ENCODE measurements at regions not wholly inside any gene's neighbourhood (a gene's known extent, or its start where the extent isn't known, plus 50 kb on each side); places are given as distances from the start of the nearest gene placed in this dataset.

DNA sequence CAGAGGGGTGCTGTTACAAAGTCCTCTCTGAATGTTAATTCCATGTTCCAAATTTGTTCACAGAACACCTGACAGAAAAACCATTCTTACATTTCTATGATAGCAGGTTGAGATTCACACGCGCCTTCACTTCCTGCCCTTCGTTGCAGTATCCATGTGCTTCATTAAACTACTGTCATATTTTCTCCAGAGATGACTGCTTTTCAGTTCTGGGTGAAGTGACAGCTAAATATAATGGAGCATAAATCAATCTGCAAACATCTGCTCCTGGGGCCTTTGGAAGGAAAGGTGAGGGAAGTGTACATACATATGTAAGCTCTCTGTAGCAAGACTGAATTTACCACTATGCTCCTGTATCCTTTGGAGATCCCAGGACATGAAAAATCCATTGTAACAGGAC is 750.2 kb downstream of the HDGFL1 start:
- POLR2A ChIA-PET (ENCODE audit: unreplicated experiment), result no interaction called here
- H4K8ac ChIP-seq (ENCODE audit: low read depth in 2 of 2, low read length in 2 of 2), result no peak overlapping the region
- H3K9ac ChIP-seq (ENCODE audit: low read depth, low read length), result no peak overlapping the region
- BruUV-seq (replicated peaks), result no TSS peak
- no peak overlapping the region for H2BK20ac ChIP-seq (ENCODE audit: low read depth, low read length)
- H4K20me1 ChIP-seq (ENCODE audit: insufficient read depth, low read length), result no peaks in the 10 kb centered on the region
- H3K79me1 ChIP-seq (ENCODE audit: low read depth in 1 of 2, low read length in 2 of 2), result no peaks in the 10 kb centered on the region
- no peak overlapping the region for H3K4me3 ChIP-seq (ENCODE audit: insufficient read depth, low read depth, low read length)
- no peak overlapping the region for H3K4me2 ChIP-seq (ENCODE audit: low read depth, low read length)
- WGBS, 2 experiments (ENCODE audit: extremely low coverage in 2 of 2, insufficient read length in 1 of 2), result no CpG with 5 or more reads among the region's 3 CpGs
- H3K4me1 ChIP-seq (ENCODE audit: control insufficient read depth, insufficient read depth, low read length), result no peaks in the 10 kb centered on the region
- dilution Hi-C loops (cut with HindIII; ENCODE audit: low sequenced_read_pairs, unreplicated experiment), result no loop called here
- no peak overlapping the region for H3K23ac ChIP-seq (ENCODE audit: low read depth, low read length)
- no peaks in the 10 kb centered on the region for H3K36me3 ChIP-seq (ENCODE audit: control insufficient read depth, insufficient read depth, low read length)
- in situ Hi-C loops (cut with MboI; ENCODE audit: low sequenced_read_pairs), result no loop called here
- no peak overlapping the region for H3K14ac ChIP-seq (replicated peaks; ENCODE audit: low read depth, low read length)
- no peak for ATAC-seq (ENCODE audit: low read depth)
- H3K9me1 ChIP-seq (ENCODE audit: insufficient read depth, low read length), result no peaks in the 10 kb centered on the region; the same call in 1 of the 2 replicates
- intact Hi-C loops (cut with micrococcal nuclease), result no loop called here
- no peak overlapping the region for H4K91ac ChIP-seq (ENCODE audit: insufficient read depth, low read depth, low read length)
- H3K9me3 ChIP-seq (ENCODE audit: control insufficient read depth, insufficient read depth, low read length), result no peaks in the 10 kb centered on the region
- H4K5ac ChIP-seq (ENCODE audit: low read depth, low read length), result no peak overlapping the region
- DNase-seq, result no peak
- H3K56ac ChIP-seq (ENCODE audit: extremely low read depth, insufficient read depth, low read length), result no peak overlapping the region
- no peak overlapping the region for H3K18ac ChIP-seq (ENCODE audit: low read depth, low read length)
- H3K27me3 ChIP-seq (ENCODE audit: control insufficient read depth, insufficient read depth, low read length), result no peaks in the 10 kb centered on the region
- no peak overlapping the region for H2AK9ac ChIP-seq (replicated peaks; ENCODE audit: low read depth, low read length, poor library complexity)
- no peak overlapping the region for H2AFZ ChIP-seq (replicated peaks; ENCODE audit: low read length, poor library complexity)
- TF ChIP-seq USF2 (IDR thresholded peaks at IDR 0.05; ENCODE audit: low read depth, low read length) (no peak), POLR2A (IDR thresholded peaks at IDR 0.05; ENCODE audit: low read depth, low read length) (no peak), RFX5 (IDR thresholded peaks at IDR 0.05; ENCODE audit: low read depth, low read length) (no peak), RAD21 (IDR thresholded peaks at IDR 0.05; ENCODE audit: low read length) (no peak), MXI1 (IDR thresholded peaks at IDR 0.05; ENCODE audit: borderline replicate concordance, low read depth, low read length) (no peak), CEBPB (IDR thresholded peaks at IDR 0.05; ENCODE audit: low read depth, low read length) (no peak), MAZ (IDR thresholded peaks at IDR 0.05; ENCODE audit: borderline replicate concordance, low read depth, low read length) (no peak), FOS (IDR thresholded peaks at IDR 0.05; ENCODE audit: low read depth, low read length) (no peak), CTCF (conservative IDR thresholded peaks at IDR 0.05; ENCODE audit: low read depth, low read length) (no peak), MAFK (IDR thresholded peaks at IDR 0.05; ENCODE audit: low read depth, low read length) (no peak), SMC3 (IDR thresholded peaks at IDR 0.05; ENCODE audit: low read depth, low read length) (no peak), BHLHE40 (IDR thresholded peaks at IDR 0.05; ENCODE audit: low read depth, low read length) (no peak), CHD1 (IDR thresholded peaks at IDR 0.05; ENCODE audit: low read depth, low read length) (no peak), NFE2L2 (IDR thresholded peaks at IDR 0.05; ENCODE audit: low read depth, low read length) (no peak)
- no peak overlapping the region for H2BK5ac ChIP-seq (ENCODE audit: low read depth, low read length, poor library complexity, severe bottlenecking)
- no peak overlapping the region for H2AK5ac ChIP-seq (ENCODE audit: low read depth, low read length)
- no peak overlapping the region for H2BK120ac ChIP-seq (ENCODE audit: low read depth, low read length)
- no peak overlapping the region for H3K27ac ChIP-seq (ENCODE audit: insufficient read depth, low read length)
- H3K4ac ChIP-seq (ENCODE audit: low read depth, low read length), result no peak overlapping the region
- H2BK15ac ChIP-seq (ENCODE audit: low read depth, low read length), result no peak overlapping the region
- CTCF ChIA-PET, result no interaction called here
